ENCODE measurements at regions not wholly inside any gene's neighbourhood (a gene's known extent, or its start where the extent isn't known, plus 50 kb on each side); places are given as distances from the start of the nearest gene placed in this dataset.
A peak's percentile ranks its signal among the peaks of the same experiment; 100 is the strongest.
"Not testable (repeated sequence)": the region's sequence is repeated elsewhere in the genome, so short reads cannot be mapped to it uniquely, and the experiment has no call there.

- DNase-seq (ENCODE audit: low spot score), result no peak
Measured at GRCh38 chr6:135707426-135707825, 144.1 kb upstream of the PDE7B start.

GRCh38 chr6:135710042-135710441 is 141.5 kb upstream of the PDE7B start:
- no peak for DNase-seq (ENCODE audit: low spot score)

GRCh38 chr6:135722190-135722589 is 129.3 kb upstream of the PDE7B start:
- no peak for DNase-seq (ENCODE audit: low spot score)

GRCh38 chr6:135722679-135723078 is 128.8 kb upstream of the PDE7B start:
- DNase-seq (ENCODE audit: low spot score), result no peak

- DNase-seq (ENCODE audit: low spot score), result no peak
Measured at GRCh38 chr6:135728589-135728988, 122.9 kb upstream of the PDE7B start.

GRCh38 chr6:135731116-135731515 is 120.4 kb upstream of the PDE7B start:
- no peak for DNase-seq (ENCODE audit: low spot score)

- not testable (repeated sequence) for DNase-seq (ENCODE audit: low spot score)
Measured at GRCh38 chr6:135736351-135736750, 115.2 kb upstream of the PDE7B start.

GRCh38 chr6:135738636-135739035 is 112.9 kb upstream of the PDE7B start:
- DNase-seq (ENCODE audit: low spot score), result no peak

- no peak for DNase-seq (ENCODE audit: low spot score)
Measured at GRCh38 chr6:135739288-135739687, 112.2 kb upstream of the PDE7B start.

- DNase-seq (ENCODE audit: low spot score), result no peak
Measured at GRCh38 chr6:135740580-135740979, 110.9 kb upstream of the PDE7B start.

GRCh38 chr6:135743476-135743875 is 108.0 kb upstream of the PDE7B start:
- DNase-seq (ENCODE audit: low spot score), result no peak

GRCh38 chr6:135748189-135748588 is 103.3 kb upstream of the PDE7B start:
- DNase-seq (ENCODE audit: low spot score), result no peak

GRCh38 chr6:135750081-135750480 is 101.4 kb upstream of the PDE7B start:
- no peak for DNase-seq (ENCODE audit: low spot score)

- no peak for DNase-seq (ENCODE audit: low spot score)
Measured at GRCh38 chr6:135753196-135753595, 98.3 kb upstream of the PDE7B start.

GRCh38 chr6:135759831-135760230 is 91.7 kb upstream of the PDE7B start:
- DNase-seq (ENCODE audit: low spot score), result peak; percentile 8

- no peak for DNase-seq (ENCODE audit: low spot score)
Measured at GRCh38 chr6:135774006-135774405, 77.5 kb upstream of the PDE7B start.

- DNase-seq (ENCODE audit: low spot score), result no peak
Measured at GRCh38 chr6:135779213-135779612, 72.3 kb upstream of the PDE7B start.

- no peak for DNase-seq (ENCODE audit: low spot score)
Measured at GRCh38 chr6:135780326-135780725, 71.2 kb upstream of the PDE7B start.

- no peak for DNase-seq (ENCODE audit: low spot score)
Measured at GRCh38 chr6:135782546-135782945, 69.0 kb upstream of the PDE7B start.

GRCh38 chr6:135784507-135784906 is 67.0 kb upstream of the PDE7B start:
- DNase-seq (ENCODE audit: low spot score), result no peak

GRCh38 chr6:135789375-135790050 is 62.0 kb upstream of the PDE7B start:
- no peak for DNase-seq (ENCODE audit: low spot score)

- no peak for DNase-seq (ENCODE audit: low spot score)
Measured at GRCh38 chr6:135791441-135791840, 60.1 kb upstream of the PDE7B start.

GRCh38 chr6:135796643-135797305 is 54.7 kb upstream of the PDE7B start:
- no peak for DNase-seq (ENCODE audit: low spot score)

- DNase-seq (ENCODE audit: low spot score), result no peak
Measured at GRCh38 chr6:135797361-135797760, 54.1 kb upstream of the PDE7B start.
